ENCODE measurements at regions not wholly inside any gene's neighbourhood (a gene's known extent, or its start where the extent isn't known, plus 50 kb on each side); places are given as distances from the start of the nearest gene placed in this dataset.

DNA sequence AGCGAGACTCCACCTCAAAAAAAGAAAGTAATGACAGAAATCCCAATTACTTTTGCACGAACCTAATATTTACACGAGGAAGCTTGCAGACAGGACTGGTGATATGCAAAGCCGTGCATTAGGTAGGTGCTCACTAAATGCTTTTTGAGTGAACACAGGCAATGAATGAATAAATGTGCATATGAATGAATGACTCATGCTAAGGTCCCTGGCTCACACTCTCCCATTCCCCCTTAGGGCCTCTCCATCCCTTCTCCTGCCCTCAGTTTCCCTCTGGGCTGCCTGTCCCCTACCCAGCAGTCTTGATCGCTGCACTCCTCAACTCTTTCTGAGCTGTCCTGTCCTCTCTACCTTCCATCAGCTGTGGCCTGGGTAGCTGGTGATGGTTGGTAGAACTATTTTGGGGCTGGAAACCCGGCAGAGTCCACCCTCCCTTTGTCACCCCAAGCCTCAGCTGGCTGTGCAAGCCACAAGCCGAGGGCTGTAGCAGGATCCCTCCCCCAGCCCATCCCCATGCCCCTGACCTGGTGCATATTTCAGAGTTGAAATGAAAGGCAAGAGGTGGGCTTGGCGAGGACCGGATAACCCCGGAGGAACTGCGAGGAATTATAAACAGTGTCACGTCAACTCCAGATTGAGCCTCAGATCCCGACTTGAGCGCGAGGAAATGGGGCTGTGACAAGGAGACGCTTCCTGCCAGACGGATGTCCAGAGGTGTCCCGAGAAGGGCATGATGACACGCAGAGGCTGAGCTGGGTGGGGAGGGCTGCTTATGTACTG, 191.7 kb upstream of the GSC start:
- no peak for TF ChIP-seq POLR2A (IDR thresholded peaks at IDR 0.05)
- TF ChIP-seq, protein P1, sequence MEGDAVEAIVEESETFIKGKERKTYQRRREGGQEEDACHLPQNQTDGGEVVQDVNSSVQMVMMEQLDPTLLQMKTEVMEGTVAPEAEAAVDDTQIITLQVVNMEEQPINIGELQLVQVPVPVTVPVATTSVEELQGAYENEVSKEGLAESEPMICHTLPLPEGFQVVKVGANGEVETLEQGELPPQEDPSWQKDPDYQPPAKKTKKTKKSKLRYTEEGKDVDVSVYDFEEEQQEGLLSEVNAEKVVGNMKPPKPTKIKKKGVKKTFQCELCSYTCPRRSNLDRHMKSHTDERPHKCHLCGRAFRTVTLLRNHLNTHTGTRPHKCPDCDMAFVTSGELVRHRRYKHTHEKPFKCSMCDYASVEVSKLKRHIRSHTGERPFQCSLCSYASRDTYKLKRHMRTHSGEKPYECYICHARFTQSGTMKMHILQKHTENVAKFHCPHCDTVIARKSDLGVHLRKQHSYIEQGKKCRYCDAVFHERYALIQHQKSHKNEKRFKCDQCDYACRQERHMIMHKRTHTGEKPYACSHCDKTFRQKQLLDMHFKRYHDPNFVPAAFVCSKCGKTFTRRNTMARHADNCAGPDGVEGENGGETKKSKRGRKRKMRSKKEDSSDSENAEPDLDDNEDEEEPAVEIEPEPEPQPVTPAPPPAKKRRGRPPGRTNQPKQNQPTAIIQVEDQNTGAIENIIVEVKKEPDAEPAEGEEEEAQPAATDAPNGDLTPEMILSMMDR (IDR thresholded peaks at IDR 0.05) = no peak
